DOHH2 (cell line): ENCODE measurements at regions not wholly inside any gene's neighbourhood (a gene's known extent, or its start where the extent isn't known, plus 50 kb on each side); places are given as distances from the start of the nearest gene placed in this dataset.

Experiments used
- EZH2phosphoT487 ChIP-seq: fragments of 200-600 bp; sonication (generic); IDR thresholded peaks from 2 replicates; pipeline ENCODE4 v1.6.1; 2017; ENCODE audit warnings: borderline replicate concordance, mild to moderate bottlenecking, antibody characterized with exemption, low read length, moderate library complexity, mixed read lengths
- TF ChIP-seq, protein P1 (sequence below): fragments of 200-600 bp; sonication (generic); IDR thresholded peaks from one replicate; pipeline ENCODE4 v1.5.1; 2014; ENCODE audit warnings: antibody characterized with exemption, mild to moderate bottlenecking, low read depth, low read length; ENCODE audit not compliant: poor library complexity, severe bottlenecking

DNA sequence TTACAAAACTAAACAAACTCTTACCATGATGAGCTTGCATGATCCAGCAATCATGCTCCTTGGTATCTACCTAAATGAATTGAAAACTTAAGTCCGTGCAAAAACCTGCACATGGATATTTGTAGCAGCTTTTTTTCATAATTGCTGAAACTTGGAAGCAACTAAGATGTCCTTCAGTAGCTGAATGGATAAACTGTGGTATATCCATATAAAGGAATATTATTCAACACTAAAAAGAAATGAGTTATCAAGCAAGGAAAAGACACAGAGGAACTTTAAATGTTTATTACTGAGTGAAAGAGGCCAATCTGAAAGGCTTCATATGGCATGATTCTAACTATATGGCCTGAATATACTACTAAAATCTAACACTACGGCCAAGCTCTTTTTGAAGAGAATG lies 139.1 kb upstream of the ZNF608 start:
- TF ChIP-seq EZH2phosphoT487, result no peak
- TF ChIP-seq, protein P1, sequence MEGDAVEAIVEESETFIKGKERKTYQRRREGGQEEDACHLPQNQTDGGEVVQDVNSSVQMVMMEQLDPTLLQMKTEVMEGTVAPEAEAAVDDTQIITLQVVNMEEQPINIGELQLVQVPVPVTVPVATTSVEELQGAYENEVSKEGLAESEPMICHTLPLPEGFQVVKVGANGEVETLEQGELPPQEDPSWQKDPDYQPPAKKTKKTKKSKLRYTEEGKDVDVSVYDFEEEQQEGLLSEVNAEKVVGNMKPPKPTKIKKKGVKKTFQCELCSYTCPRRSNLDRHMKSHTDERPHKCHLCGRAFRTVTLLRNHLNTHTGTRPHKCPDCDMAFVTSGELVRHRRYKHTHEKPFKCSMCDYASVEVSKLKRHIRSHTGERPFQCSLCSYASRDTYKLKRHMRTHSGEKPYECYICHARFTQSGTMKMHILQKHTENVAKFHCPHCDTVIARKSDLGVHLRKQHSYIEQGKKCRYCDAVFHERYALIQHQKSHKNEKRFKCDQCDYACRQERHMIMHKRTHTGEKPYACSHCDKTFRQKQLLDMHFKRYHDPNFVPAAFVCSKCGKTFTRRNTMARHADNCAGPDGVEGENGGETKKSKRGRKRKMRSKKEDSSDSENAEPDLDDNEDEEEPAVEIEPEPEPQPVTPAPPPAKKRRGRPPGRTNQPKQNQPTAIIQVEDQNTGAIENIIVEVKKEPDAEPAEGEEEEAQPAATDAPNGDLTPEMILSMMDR, result no peak
